ENCODE measurements at regions not wholly inside any gene's neighbourhood (a gene's known extent, or its start where the extent isn't known, plus 50 kb on each side); places are given as distances from the start of the nearest gene placed in this dataset.

DNA sequence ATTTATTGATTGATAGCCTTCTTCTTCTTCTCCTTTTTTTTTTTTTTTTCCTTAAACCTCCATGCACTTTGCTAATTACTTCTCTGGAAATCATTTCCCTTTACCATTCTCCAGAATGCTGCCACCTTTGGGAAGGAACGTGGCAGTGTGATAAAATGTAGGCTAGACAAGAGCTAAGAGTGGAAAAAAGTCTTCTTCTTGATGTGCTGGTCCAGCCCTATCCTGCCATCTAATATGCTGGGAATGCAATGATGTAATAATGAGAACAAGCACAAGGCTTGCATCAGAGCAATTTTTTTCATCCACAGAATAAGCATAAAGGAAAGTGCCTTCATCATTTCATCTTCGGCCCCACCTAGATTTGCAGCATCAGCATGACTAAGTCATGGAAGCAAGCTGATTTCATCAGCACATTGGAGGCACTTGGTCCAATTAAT, 128.7 kb upstream of the ZFHX3 start:
- Mint-ChIP-seq H3K4me1 (ENCODE audit: low read depth) (peaks cover 20% of the 10 kb centered on the region), H3K36me3 (ENCODE audit: insufficient read depth) (no peaks in the 10 kb centered on the region), H3K9me3 (ENCODE audit: low read depth) (no peaks in the 10 kb centered on the region), H3K27me3 (peaks cover 25% of the 10 kb centered on the region), H3K4me3 (ENCODE audit: low read depth) (no peak overlapping the region), H3K27ac (no peak overlapping the region)
- TF ChIP-seq, protein P1, sequence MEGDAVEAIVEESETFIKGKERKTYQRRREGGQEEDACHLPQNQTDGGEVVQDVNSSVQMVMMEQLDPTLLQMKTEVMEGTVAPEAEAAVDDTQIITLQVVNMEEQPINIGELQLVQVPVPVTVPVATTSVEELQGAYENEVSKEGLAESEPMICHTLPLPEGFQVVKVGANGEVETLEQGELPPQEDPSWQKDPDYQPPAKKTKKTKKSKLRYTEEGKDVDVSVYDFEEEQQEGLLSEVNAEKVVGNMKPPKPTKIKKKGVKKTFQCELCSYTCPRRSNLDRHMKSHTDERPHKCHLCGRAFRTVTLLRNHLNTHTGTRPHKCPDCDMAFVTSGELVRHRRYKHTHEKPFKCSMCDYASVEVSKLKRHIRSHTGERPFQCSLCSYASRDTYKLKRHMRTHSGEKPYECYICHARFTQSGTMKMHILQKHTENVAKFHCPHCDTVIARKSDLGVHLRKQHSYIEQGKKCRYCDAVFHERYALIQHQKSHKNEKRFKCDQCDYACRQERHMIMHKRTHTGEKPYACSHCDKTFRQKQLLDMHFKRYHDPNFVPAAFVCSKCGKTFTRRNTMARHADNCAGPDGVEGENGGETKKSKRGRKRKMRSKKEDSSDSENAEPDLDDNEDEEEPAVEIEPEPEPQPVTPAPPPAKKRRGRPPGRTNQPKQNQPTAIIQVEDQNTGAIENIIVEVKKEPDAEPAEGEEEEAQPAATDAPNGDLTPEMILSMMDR (IDR thresholded peaks at IDR 0.05; ENCODE audit: unreplicated experiment), result peak; percentile 39
- no peak for DNase-seq (ENCODE audit: low spot score, unreplicated experiment)

DNA sequence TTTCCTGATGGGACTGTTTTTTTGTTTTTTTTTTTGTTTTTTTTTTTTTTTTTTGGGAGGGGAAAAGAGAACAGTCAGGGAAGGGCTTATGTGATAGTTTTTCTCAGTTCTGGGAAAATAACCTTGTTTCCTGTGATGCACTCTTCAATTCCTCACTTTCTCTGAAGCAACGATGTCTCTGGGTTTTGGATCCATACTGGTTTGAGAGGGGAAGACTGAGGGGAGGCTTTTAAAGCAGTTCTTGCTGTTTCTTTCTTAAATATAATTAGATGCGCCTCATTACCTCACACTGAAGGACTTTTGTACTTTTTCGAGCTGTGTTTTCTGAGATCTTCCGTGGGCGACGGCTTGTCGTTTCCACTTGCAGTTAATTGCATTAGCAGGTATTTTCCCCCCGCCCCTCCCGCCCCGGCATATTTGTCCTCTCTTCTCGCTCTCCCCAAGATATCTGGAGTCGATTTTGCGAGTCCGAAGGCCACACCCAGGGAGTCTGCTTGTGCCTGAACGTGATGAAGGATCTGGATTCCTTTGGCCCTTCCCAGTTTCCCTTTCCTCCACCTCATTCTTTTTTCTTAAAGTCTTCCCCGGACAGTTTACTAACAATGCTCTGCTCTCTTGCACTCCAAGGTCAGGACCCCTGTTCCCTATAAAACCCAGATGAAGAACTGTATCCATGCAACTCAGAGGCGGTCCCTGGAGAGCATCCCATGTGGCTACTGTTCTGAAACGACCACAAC, 125.2 kb upstream of the ZFHX3 start:
- no peaks in the 10 kb centered on the region for H3K36me3 Mint-ChIP-seq (ENCODE audit: insufficient read depth)
- DNase-seq (ENCODE audit: low spot score, unreplicated experiment), result no peak
- H3K9me3 Mint-ChIP-seq (ENCODE audit: low read depth), result no peaks in the 10 kb centered on the region
- H3K4me3 Mint-ChIP-seq (ENCODE audit: low read depth), result no peak overlapping the region
- TF ChIP-seq, protein P1 (IDR thresholded peaks at IDR 0.05; ENCODE audit: unreplicated experiment), result peak; percentile 20
- peaks cover 41% of the 10 kb centered on the region for H3K27me3 Mint-ChIP-seq
- peaks cover 17% of the 10 kb centered on the region for H3K4me1 Mint-ChIP-seq (ENCODE audit: low read depth)
- no peak overlapping the region for H3K27ac Mint-ChIP-seq

- peaks cover 48% of the 10 kb centered on the region for H3K27me3 Mint-ChIP-seq
- TF ChIP-seq, protein P1 (IDR thresholded peaks at IDR 0.05; ENCODE audit: unreplicated experiment), result peak; percentile 45
- H3K4me3 Mint-ChIP-seq (ENCODE audit: low read depth), result no peak overlapping the region
Observed at GRCh38 chr16:73172241-73172972, 124.5 kb upstream of the ZFHX3 start.

GRCh38 chr16:73171901-73172240, 123.9 kb upstream of the ZFHX3 start:
- no peak overlapping the region for H3K27ac Mint-ChIP-seq
- H3K4me1 Mint-ChIP-seq (ENCODE audit: low read depth), result peaks cover 17% of the 10 kb centered on the region
- TF ChIP-seq, protein P1 (IDR thresholded peaks at IDR 0.05; ENCODE audit: unreplicated experiment), result no peak
- no peak overlapping the region for H3K4me3 Mint-ChIP-seq (ENCODE audit: low read depth)
- no peaks in the 10 kb centered on the region for H3K9me3 Mint-ChIP-seq (ENCODE audit: low read depth)
- no peaks in the 10 kb centered on the region for H3K36me3 Mint-ChIP-seq (ENCODE audit: insufficient read depth)
- H3K27me3 Mint-ChIP-seq, result peaks cover 52% of the 10 kb centered on the region
- no peak for DNase-seq (ENCODE audit: low spot score, unreplicated experiment)

More at GRCh38 chr16:73172241-73172972, 124.5 kb upstream of the ZFHX3 start:
- Mint-ChIP-seq H3K4me1 (ENCODE audit: low read depth) (peaks cover 17% of the 10 kb centered on the region), H3K9me3 (ENCODE audit: low read depth) (no peaks in the 10 kb centered on the region), H3K27ac (peak overlapping the region; percentile 2), H3K36me3 (ENCODE audit: insufficient read depth) (no peaks in the 10 kb centered on the region)
- DNase-seq (ENCODE audit: low spot score, unreplicated experiment), result no peak

DNA sequence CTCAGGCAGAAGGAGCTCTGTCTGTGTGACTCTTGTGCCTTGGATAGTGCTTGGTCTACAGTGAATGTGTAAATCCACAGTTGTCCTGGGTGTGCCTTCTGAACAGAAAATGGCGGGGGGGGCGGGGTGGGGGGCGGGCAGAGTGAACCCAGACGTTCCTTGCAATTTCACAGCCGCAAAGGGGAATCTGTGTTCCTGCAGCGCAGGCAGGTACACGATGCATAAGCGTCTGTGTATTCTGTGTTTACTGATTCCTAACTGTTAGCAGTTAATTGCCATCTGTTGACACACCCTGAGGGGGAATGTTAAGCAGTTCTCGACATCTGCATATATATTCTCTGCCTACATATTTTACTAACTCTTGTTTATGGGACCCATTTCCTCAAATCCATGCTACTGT, 123.5 kb upstream of the ZFHX3 start:
- no peak overlapping the region for H3K27ac Mint-ChIP-seq

More for the DNA sequence above, 123.5 kb upstream of the ZFHX3 start:
- no peak for DNase-seq (ENCODE audit: low spot score, unreplicated experiment)
- Mint-ChIP-seq H3K27me3 (peaks cover 53% of the 10 kb centered on the region), H3K9me3 (ENCODE audit: low read depth) (no peaks in the 10 kb centered on the region), H3K4me3 (ENCODE audit: low read depth) (no peak overlapping the region), H3K36me3 (ENCODE audit: insufficient read depth) (no peaks in the 10 kb centered on the region), H3K4me1 (ENCODE audit: low read depth) (peaks cover 17% of the 10 kb centered on the region)
- TF ChIP-seq, protein P1 (IDR thresholded peaks at IDR 0.05; ENCODE audit: unreplicated experiment), result no peak
